ENCODE measurements at regions not wholly inside any gene's neighbourhood (a gene's known extent, or its start where the extent isn't known, plus 50 kb on each side); places are given as distances from the start of the nearest gene placed in this dataset.

DNA sequence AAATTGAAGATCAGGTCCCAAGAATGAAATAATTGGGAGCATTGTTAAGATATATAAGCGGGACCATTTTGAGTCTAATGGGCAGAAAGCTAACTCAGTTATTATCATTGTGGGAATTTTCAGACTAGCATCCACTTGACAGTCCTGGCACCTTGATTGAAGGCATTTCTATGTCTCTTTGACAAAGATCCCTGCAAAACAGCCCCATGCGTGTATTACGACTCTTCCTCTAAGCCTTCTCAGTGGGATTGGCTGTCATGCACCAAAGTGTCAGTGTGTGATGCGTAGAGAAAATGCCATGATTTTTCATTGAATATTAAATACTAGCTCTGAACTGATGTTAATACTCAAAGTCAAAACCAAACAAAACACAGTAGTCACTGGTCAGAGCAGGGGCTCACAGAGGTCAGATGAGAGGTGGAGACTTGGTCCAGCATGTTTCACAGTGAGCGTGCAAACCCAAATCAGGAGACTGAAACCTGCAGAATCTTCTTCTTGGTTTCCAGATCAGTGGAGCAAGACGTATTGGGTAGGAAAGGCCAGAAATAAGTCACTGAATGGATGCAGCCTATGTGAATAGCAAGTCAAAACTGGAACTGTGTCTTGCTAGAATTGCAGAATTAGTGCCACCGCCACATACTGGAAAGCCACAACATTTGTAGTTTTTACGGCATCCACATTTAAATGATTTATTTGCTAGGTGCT is 303.6 kb upstream of the AKR1E2 start:
- DNase-seq: no peak

DNA sequence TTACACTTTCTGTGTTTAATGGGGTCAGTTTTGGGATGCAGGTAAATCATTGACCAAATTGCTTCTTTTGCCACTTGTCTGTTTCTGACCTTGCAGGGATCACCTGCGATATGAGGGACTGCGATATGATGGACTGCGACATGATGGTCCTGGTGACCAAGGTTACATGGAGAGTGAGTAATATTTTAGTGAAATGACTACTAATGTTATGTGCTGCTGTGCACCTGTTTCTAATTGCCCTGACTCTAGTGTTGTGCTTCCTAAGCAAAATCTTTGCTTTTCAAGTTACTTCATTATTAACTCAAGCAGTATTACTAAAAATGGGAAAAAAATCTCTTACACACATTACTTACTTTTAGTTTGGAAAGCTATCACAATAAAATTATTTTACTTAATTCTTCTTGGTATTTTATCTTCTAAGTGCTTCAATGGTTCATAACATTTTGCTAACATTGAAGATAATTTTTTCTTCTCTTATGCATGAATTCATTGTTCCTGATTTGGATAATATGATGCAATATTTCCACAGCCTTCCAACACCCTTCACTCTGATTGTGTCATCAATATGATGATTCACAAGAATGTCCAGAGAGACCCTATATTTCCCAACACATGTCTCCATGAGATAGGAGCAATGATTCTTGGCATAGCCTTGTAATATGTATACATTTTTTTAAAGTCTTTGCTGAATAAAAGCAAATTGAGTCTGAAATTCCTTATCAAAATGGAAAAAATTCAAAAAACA is 306.2 kb upstream of the AKR1E2 start:
- DNase-seq: no peak

DNA sequence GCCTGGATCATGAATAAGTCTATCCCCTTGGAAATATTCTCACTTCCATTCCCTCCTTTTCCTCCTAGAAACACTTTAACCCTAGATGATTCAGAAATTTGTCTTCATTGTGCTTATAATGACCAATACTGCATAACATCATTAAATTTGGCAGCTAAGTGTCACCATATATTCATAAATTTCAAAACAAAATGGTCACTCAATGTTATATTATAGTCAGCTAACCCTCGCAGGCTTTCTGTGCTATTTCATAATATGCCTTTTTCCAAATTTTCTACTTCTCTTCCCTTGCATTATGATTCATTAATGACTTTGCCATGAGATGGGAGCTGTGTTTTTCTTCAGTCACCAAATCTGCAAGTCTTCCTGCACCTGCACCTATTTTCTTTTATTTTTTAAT is 308.3 kb upstream of the AKR1E2 start:
- DNase-seq: no peak

DNA sequence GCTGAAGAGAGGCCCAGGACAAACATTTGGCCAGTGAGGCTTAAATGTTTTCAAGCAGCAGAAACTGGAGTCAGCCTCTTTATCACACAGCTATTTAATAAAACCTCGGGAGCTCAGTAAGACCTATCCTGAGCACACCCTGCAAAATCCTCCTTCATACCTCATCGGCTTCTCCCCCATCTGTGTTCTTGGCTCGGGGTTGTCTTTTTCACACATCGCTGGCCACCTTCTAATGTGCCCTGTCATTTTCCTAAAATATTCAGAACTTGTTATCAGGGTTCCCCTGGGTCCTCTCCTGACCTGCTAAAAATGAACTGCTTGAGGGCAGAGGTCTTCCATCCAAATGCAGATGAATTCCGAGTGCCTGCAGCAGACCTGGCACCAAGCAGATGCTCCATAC is 310.3 kb upstream of the AKR1E2 start:
- no peak for DNase-seq

DNA sequence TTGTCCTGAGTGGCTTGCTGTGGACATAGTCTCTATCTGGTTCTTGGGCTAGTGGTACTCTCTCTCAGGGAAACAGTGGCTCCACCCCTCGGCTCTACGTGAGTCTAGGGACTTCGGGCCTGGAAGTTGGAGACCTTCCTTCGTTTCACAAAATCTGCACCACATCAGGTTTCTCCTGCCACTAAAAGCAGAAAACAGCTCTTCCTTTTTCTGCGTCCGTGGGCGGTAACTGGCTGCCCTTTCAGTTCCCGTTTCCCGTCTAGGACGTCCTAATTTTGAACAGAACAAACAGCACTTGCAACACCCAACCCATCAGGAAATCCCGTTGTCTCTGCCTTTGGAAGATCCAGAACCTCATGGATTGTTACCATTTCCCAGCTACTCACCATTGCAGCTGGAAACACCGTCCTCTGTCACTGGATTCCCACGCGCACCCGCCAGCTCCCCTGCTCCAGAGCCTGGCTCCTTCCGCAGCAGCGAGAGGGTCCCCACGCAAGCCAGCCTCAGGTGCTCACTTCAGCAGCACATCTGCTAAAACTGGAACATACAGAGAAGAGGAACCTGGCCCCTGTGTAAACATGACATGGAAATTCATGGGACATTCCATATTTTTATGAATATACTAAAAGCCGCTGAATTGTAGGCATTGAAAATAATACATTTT is 311.4 kb upstream of the AKR1E2 start:
- DNase-seq: no peak

DNA sequence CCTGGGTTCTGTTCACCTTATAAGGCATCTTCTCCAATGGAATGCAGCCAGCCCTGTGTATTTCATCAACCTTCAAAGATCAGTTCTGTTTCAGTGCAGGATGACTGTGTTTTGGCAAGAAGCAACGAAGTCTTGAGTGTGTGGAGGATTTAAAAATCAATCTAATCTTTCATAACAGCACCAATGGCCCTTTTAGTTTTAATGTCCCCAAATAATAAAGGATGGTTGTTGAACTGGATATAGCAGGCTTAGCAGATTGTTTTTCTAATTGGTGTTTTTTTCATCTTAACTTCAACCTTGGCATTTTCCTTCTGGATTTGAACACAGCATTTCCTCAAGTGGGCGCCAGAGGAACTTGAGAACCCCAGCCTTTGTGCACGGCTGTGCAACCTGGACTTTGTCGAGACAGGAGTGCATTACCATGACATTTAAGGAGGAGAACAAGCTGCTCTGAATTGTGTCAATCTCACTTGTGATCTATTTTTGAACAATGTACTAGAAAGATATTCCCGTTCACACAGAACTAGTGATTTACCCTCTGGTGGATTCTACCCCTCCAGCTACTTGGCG is 313.3 kb upstream of the AKR1E2 start:
- peak; percentile 8 for DNase-seq

DNA sequence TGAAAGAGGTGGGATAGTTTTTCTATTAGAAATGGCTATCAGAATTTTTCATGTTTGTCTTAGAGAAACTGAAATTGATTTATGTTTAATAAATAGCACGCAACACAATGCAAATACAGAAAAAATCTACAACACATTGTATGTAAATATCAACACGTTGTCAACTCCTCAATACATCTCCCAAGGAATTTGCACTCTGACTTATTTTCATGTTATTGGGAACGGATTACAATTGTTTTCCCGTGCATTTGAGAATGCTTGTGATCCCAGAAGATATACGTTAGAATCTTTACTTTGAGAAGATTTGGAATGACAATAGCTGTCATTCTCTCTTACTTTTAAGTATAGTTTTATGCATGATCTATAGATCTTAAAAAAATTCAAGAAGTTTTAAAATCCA is 313.8 kb upstream of the AKR1E2 start:
- DNase-seq: no peak

DNA sequence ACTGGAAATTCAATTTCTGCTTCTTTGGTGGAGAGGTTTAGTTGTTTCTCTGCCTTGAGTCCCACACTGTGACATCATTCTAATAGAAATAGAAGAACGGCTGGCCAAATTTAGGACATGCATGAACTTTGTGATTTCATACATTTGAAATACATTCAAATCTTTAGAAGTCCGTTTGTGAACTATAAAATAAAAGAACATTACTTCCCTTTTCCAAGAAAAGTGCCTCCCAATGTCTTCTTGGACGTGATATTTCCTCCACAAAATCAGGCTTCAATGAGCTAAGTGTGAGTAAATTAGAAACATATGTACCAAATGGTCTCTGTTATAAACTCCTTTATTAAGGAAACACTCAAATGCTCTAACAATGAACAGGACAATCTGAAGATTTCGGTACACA is 314.5 kb upstream of the AKR1E2 start:
- DNase-seq: no peak

DNA sequence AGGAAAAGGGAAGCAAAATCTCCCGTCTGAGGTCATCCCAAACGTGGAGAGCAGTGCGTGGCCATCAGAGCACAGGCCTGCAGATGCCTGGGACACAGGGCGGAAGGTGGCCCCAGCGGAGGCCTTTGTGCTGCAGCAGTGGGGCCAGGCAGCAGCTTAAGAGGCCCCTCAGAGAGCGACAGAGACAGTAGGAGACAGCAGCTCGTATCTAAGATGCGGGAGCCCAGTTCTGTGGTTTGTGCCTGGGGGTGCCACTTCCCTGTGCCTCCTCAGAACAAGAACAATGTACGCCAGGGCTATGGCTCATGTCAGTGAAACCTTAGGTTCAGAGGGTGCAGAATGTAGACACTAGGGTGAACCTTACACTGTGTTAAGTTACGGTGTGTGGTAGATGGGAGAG is 316.6 kb upstream of the AKR1E2 start:
- no peak for DNase-seq

DNA sequence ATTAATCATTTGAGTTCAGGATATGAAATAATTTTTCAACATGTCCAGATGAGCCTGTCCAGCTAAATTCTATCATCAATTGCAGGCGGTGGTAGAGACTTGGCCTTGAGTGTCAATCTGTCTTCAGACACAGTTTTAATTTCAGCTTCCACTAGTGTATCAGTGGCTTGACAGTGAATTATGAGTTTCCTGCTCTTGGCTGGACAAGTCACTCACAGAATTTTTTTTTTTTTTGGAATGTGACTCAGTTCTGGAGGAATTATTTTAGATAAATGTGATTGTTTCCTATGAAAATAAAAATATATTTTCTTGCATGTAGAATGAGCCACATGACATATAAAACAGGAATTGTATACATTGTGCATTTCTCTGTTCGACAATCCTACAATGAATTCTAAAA is 319.9 kb upstream of the AKR1E2 start:
- no peak for DNase-seq

DNA sequence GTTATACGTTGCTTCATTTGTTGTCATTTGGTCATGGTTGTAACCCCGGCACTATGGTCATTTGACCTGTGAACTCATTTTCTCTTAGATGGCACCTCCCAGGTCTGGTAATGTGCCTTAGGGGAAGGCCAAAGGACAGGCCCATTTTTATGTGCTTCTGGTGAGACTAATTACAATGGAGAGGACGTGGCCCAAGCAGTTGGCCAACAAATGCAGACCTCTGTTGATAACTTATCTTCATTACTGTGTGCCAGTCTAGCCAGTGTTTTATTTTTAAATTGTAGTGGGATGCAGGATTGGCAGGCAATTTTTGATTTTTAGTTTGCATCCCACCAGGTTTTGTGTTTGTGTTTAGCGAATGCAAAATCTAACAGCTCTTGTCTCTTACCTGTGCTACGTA is 321.5 kb upstream of the AKR1E2 start:
- no peak for DNase-seq

DNA sequence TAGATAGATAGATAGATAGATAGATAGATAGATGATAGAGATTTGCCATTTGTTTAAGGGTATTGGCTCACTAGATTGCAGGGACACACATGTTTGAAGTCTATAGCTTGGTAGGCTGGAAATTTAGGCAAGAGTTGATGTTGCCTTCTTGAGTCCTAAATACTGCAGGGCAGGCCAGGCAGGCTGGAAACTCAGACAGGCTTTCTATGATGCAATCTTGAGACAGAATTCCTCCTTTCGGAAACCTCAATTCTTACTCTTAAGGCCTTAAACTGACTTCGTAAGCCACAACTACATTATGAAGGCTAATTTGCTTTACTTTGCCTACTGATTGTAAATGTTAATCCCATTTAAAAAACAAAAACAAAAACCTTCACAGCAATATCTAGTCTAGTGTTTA is 322.9 kb upstream of the AKR1E2 start:
- DNase-seq: no peak

DNA sequence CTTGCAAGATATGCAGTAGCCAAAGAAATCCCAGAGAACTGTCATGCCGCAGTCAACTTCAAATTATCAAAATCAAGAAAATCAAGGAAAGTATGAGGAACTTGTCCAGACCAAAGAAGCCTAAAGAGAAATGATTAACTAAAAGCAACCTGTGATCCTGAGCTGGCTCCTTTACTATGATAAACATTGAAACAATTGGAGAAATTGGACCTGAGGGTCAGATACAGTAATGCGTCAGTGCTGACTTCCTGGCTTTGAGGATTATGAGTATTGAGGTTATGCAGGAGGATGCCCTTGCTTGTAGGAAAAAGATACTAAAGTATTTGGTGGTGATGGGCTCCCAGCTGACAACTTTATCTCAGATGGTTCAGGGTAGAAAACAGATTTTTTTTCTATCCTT is 324.7 kb upstream of the AKR1E2 start:
- no peak for DNase-seq

DNA sequence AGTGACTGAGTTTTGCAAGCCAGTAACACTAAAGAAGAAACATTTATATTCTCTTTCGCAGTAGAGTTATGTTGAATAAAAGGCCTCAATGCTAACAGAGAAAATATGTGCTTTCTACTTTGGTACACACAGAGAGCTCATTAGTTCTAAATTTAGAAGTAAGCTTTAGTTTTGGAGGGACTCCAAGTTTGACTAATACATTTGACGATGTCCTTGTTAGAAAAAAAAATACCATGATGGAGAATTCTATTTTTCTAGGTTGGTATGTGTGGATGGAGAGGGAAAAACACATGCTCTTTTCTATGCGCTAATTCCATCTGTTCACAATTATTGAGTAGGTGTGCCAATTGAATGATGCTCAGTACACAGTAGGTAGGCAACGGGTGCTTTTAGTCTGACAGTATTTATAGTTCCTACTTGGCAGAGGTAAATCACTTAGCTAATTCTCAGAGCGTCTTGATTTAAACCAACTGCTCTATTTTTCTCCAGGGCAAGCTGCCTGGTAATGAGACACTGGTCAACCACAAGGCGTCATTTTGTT is 327.2 kb upstream of the AKR1E2 start:
- no peak for DNase-seq

DNA sequence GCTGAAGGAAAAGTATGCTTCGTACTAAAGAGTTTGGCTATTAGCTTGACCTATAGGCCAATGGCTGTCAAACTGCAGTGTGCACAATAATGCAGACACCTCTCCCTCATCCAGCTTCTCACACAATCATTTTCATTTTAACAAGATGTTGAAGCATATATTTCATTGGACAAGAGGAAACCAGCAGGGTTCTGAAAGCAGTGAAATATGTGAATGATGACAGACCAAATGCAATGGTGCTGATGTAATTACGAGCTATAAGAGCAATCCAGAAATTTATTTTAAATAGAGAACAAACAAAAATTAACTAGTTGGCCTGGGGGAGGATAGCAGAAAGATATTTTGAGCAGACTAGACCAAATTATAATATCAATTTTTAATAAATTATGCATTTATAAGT is 331.5 kb upstream of the AKR1E2 start:
- no peak for DNase-seq

DNA sequence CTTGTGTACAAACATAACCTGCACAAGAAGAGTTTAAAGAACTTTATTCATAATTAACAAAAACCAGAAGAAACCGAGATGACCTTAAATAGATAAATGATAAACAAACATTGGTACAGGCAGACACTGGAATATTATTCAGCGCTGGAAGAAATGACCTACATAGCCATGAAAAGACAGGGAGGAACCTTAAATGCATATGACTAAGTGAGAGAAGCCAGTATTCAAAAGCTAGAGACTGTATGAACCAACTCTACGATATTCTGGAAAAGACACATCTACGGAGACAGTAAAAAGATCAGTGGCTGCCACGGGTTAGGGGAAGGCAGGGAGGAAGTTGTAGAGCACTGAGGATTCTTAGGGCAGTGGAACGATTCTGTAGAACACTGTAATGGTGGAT is 333.8 kb upstream of the AKR1E2 start:
- DNase-seq: no peak

DNA sequence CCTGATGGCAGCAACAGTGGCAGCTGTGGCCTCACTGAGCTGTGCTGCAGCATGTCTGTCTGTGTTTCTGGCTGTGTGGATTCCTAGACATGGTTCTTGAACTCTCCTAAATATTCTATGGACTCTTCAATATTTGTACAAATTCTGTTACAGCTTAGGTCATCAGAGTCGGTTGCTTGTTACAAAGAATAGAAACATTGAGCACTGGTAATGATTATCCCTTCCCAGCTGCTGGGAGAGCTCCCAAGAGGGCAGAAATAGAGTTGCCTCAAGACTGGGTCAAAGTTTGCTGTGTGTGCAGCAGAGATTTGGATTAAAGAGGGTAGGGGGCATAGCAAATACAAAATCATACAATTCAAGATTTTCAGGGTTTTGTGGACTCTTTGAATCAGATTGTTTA is 337.1 kb upstream of the AKR1E2 start:
- no peak for DNase-seq

DNA sequence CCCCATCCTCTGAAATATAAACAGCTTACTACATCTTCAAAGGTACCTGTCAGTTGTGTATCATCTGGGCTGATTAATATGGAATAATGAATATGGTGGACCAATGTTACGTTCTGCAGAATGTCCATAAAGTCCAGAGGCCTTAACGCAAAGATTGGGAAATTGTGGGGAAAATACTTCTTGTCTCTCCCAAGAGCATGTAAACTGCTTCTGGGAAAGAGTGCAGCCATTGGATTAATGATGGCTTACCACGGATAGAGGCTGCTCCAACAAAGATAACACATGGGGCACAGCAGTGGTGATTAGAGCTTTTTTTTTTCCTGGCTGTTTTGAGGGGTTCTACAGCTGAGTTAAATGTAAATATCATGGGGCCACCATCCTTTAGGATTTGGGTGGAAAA is 340.4 kb upstream of the AKR1E2 start:
- DNase-seq: no peak

DNA sequence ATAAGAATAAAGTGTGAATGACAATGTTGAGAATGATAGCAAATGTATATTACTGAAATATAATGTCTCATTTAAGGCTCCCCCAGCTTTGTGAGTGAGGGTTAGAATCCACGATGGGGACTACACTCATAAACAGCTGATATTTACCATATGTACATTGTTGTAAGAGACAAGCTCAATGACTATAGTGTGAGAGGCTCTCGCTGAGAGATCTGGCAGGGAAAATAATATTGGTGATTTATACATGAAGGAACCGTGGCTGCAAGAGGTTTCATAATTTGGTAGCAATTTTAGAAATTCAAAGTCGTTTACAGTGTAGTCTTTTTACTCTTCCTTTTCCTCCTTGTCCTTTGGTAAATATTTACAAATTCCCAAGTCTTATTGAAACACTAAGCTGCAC is 342.2 kb upstream of the AKR1E2 start:
- DNase-seq: no peak

DNA sequence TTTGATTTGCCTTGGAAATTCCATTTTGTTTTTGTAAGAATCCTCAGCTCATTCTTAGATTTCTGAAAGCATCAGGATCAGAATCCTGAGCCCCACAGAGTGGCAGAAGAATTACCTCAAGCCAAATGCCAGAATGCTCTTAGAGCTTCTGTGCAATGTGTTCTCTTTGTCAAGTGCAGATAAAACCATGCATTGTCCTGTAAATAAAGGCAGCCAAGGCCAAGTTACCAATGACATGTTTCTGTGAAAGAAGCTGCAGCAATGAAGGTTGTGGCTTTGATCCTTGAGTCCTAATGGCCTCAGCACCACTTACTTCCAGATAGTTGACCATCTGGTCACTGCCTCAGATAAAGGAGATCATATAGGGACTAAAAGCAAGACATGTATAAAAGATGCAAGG is 343.3 kb upstream of the AKR1E2 start:
- DNase-seq: no peak

DNA sequence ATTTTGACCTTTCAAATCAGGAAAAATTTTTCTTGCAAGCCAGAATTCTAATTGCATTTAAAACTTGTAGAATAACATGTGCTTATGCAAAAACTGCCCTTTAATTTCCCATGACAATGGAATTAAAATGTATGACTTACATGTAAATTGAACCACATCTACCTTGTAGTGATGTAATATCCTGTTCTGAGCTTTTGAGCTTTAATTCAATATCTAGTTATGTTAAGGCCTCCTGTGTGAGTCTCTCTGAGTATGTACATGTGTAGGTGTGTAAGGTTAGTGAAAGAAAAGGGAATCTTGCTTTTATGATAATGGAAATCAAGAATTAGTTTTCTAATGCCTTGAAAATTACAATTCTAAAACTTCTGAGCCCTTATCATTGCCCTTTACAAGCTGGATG is 344.8 kb upstream of the AKR1E2 start:
- DNase-seq: no peak

DNA sequence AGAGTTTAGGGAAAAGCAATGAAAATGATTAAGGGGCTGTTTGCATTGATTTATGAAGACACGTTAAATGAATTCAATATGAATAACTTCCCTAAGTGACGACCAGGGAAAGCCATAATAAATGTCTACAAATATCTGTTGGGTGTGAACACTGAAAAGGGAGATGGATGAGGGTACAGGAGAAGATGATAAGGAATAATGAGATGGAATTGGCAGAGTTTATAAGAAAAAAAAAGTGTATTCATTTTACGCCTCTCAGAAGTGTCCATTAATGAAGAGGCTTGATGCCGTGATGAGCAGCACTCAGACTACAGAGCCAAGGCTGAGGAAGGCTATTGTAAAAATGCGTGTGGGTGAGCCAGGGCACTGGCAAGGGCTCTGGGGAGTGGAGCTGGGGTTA is 346.7 kb upstream of the AKR1E2 start:
- no peak for DNase-seq

DNA sequence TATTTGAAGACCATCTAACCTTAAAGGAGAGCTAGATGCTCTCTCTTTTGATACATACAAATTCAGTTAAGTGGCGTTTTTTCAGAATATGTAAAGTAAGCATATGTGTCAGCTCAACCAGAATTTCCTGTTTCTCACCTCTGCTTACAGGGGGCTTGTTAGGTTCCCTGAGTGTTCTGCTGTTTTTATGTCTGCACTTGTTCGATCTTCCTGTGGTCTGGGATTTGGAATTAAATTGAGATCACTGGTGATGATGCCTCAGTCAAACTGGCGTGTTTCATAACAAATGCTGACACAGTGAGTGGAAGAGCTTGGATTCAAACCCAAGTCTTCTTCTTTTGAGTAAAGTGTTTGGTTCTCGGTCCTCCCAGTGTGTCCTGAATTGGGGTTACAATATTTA is 348.3 kb upstream of the AKR1E2 start:
- DNase-seq: no peak
